Mesothelial cell of epicardium (in vitro differentiated cells): ENCODE measurements at regions not wholly inside any gene's neighbourhood (a gene's known extent, or its start where the extent isn't known, plus 50 kb on each side); places are given as distances from the start of the nearest gene placed in this dataset.

Source experiments
- DNase-seq, 2 experiments: peaks; one replicate each; pipeline ENCODE4 v3.0.0; 2021; ENCODE audit warnings: low spot score in 2 of 2; ENCODE audit not compliant: unreplicated experiment in 2 of 2
- H3K27ac Mint-ChIP-seq: 2 replicates; pipeline ENCODE4 v1.8.0; 2021; ENCODE audit warnings: mixed read lengths
- H3K27me3 Mint-ChIP-seq: 2 replicates; pipeline ENCODE4 v1.8.0; 2021; ENCODE audit warnings: low read depth, mixed read lengths
- H3K36me3 Mint-ChIP-seq: 2 replicates; pipeline ENCODE4 v1.8.0; 2021; ENCODE audit warnings: mixed read lengths
- H3K4me1 Mint-ChIP-seq: 2 replicates; pipeline ENCODE4 v1.8.0; 2021; ENCODE audit warnings: mixed read lengths
- H3K4me3 Mint-ChIP-seq: 2 replicates; pipeline ENCODE4 v1.8.0; 2021; ENCODE audit warnings: mild to moderate bottlenecking, moderate library complexity, mixed read lengths
- H3K9me3 Mint-ChIP-seq: 2 replicates; pipeline ENCODE4 v1.8.0; 2021; ENCODE audit warnings: mixed read lengths
- TF ChIP-seq, protein P1 (sequence below): fragments of 200-600 bp; sonication (generic); IDR thresholded peaks from one replicate; pipeline ENCODE4 v1.5.0; 2021; ENCODE audit warnings: antibody characterized with exemption; ENCODE audit not compliant: unreplicated experiment

DNA sequence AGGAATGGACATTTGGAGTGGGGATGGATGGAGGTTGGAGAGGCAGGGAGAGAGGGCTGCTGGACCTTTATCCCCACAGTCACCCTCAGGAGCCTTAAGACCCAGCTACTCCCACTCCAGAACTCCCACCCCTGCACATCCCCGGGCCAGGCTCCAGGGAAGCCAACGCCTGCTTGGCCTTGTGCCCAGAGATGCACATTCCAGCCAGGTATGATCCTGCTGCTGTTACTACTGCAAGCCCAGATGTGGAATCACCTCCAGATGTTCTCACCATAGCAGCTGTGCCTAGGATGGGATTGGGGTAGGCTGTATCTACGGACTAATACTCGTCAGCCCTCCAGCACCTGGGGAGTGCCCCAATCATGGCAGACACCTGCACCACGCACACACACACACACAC is 71.7 kb downstream of the ZFP36L2 start:
- Mint-ChIP-seq H3K27me3 (no peaks in the 10 kb centered on the region), H3K4me3 (no peak overlapping the region), H3K36me3 (no peaks in the 10 kb centered on the region), H3K4me1 (peaks cover 35% of the 10 kb centered on the region), H3K9me3 (no peaks in the 10 kb centered on the region), H3K27ac (no peak overlapping the region)
- no peak for DNase-seq
- TF ChIP-seq, protein P1, sequence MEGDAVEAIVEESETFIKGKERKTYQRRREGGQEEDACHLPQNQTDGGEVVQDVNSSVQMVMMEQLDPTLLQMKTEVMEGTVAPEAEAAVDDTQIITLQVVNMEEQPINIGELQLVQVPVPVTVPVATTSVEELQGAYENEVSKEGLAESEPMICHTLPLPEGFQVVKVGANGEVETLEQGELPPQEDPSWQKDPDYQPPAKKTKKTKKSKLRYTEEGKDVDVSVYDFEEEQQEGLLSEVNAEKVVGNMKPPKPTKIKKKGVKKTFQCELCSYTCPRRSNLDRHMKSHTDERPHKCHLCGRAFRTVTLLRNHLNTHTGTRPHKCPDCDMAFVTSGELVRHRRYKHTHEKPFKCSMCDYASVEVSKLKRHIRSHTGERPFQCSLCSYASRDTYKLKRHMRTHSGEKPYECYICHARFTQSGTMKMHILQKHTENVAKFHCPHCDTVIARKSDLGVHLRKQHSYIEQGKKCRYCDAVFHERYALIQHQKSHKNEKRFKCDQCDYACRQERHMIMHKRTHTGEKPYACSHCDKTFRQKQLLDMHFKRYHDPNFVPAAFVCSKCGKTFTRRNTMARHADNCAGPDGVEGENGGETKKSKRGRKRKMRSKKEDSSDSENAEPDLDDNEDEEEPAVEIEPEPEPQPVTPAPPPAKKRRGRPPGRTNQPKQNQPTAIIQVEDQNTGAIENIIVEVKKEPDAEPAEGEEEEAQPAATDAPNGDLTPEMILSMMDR, result no peak

DNA sequence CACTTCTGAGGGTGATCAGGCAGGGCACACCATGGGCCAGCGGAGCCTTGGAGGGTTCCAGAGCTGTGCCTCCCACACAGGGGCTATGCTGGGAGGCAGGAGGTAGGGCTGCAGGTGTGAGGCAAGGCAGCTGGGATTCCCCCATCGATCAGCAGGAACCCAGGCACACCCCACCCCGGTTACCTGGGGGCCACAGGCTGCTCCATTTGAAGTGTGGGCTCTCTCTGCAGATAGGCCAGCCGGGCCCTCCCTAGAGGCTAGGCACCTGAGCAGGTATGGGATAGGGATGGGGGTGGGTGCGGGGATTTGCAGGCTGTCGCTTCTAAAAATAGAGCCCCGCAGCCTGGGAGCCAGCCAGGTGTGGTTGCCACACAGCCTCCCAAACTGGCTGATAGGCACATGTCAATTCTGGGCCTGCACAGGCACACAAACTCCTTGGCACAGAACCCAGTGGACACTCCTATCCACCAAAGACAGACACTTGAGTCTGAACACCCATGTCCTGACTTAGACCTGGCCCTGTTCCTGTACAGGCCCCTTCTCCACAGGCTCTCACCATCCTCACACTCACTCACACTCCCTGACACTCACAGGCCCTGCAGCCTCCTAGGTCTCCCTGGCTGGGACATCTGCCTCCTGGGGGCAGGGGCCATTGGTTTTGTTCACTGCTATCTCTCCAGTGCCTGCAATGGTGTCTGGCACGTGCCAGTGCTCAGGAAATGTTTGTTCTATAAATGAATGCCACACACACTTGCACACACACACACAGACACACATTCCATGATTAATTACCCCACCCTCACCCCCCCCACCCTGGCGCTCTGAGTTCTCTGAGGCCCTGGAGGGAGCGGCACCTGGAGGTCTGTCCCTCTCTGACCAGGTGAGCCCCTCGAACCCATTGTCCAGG is 73.4 kb downstream of the ZFP36L2 start:
- Mint-ChIP-seq H3K27me3 (no peaks in the 10 kb centered on the region), H3K4me3 (no peak overlapping the region), H3K9me3 (no peaks in the 10 kb centered on the region), H3K36me3 (no peaks in the 10 kb centered on the region), H3K27ac (no peak overlapping the region), H3K4me1 (peaks cover 24% of the 10 kb centered on the region)
- TF ChIP-seq, protein P1, result no peak
- no peak for DNase-seq

DNA sequence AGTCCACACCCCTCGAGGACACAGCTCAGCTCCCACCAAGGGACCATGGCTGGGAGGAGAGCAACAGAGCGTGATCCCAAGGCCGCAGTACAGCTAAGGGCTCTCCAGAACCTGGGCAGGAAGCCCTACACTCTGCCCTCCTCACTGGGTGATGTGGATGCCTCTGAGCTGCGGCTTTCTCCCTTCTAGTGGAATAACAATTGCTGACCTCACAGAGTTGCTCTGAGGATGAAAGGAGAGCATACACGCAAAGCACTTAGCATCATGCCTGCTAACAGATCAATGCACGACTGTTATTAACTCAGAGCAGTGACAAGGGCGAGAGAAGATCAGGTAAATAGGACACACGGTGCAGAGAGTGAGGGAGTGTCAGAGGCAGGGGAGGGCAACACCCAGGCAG is 74.2 kb downstream of the ZFP36L2 start:
- H3K9me3 Mint-ChIP-seq, result no peaks in the 10 kb centered on the region
- H3K27me3 Mint-ChIP-seq, result no peaks in the 10 kb centered on the region
- TF ChIP-seq, protein P1, result no peak
- H3K27ac Mint-ChIP-seq, result no peak overlapping the region
- no peaks in the 10 kb centered on the region for H3K36me3 Mint-ChIP-seq
- peaks cover 22% of the 10 kb centered on the region for H3K4me1 Mint-ChIP-seq
- no peak for DNase-seq
- no peak overlapping the region for H3K4me3 Mint-ChIP-seq

DNA sequence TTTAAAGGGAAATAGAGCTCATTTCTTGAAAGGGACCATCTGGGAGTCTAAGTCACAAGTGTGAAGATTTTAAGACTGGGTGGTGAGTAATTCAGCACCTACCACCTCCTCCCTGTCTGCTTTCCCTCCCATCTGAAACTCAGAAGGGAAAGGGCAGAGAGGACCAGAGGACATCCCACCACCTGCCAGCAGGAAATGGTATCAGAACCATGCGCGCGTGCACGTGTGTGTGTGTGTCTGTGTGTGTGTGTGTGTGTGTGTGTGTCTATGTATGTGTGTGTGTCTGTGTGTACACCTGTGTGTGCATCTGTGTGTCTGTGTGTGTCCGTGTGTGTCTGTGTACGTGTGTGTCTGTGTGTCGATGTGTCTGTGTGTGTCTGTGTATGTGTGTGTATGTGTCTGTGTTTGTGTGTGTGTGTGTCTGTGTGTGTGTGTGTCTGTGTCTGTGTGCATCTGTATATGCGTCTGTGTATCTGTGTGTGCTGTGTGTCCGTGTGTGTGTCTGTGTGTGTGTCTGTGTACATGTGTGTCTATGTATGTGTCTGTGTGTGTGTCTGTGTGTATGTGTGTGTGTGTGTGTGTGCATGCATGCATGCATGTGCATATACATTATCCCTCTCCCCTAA is 76.8 kb downstream of the ZFP36L2 start:
- TF ChIP-seq, protein P1, result no peak
- H3K4me1 Mint-ChIP-seq, result peaks cover 17% of the 10 kb centered on the region
- no peaks in the 10 kb centered on the region for H3K9me3 Mint-ChIP-seq
- no peak overlapping the region for H3K27ac Mint-ChIP-seq
- H3K27me3 Mint-ChIP-seq, result no peaks in the 10 kb centered on the region
- no peak for DNase-seq
- H3K36me3 Mint-ChIP-seq, result no peaks in the 10 kb centered on the region
- H3K4me3 Mint-ChIP-seq, result no peak overlapping the region

DNA sequence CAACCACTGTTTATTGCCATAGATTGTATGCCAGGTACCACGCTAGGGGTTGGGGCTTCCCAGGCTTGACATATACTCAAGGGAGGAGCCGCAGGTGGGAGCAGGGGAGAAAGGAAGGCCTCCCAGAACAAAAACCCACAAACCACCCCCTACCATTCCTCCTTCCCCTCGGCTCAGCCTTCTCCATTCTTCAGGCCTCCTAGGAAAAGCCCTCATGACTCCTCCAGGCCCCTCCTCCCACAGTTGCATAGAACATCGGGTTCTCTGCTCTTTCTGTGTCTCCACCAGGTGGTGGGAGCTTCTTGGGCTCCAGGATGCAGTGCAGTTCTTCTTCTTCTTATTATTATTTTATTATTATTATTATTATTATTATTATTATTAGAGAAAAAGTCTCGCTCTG is 80.3 kb downstream of the ZFP36L2 start:
- H3K27me3 Mint-ChIP-seq, result no peaks in the 10 kb centered on the region
- H3K9me3 Mint-ChIP-seq, result no peaks in the 10 kb centered on the region
- H3K27ac Mint-ChIP-seq, result no peak overlapping the region

More for the DNA sequence above, 80.3 kb downstream of the ZFP36L2 start:
- DNase-seq, result no peak
- Mint-ChIP-seq H3K36me3 (no peaks in the 10 kb centered on the region), H3K4me1 (peaks cover 1% of the 10 kb centered on the region), H3K4me3 (no peak overlapping the region)
- TF ChIP-seq, protein P1, result no peak
